ENCODE measurements at regions not wholly inside any gene's neighbourhood (a gene's known extent, or its start where the extent isn't known, plus 50 kb on each side); places are given as distances from the start of the nearest gene placed in this dataset.

DNA sequence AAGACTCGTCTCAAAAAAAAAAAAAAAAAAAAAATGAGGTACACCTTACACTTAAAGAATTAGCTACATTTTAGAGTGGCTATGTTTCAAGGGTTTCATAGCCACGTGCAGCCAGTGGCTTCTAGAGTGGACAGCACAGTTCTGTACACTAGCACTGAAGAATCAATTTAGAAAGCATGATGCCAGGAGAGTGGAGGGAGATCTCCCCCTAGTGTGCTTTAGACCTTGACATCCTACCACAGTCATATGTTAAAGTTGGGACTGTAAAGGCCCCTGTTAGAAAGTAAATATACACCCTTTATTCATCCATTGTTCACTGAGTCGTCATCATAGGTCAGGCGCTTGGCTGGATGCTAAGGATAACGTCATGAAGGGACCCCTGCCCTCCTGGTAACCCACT is 179.4 kb downstream of the QDPR start:
- H3K4me3 ChIP-seq, result no peak overlapping the region
- ATAC-seq (ENCODE audit: insufficient read depth, low FRiP score), result no peak
- no peaks in the 10 kb centered on the region for H3K9me3 ChIP-seq (ENCODE audit: control insufficient read depth in 4 of 4, insufficient read depth in 3 of 4, low read length in 3 of 4)
- no peak overlapping the region for H3K9ac ChIP-seq (ENCODE audit: insufficient read depth in 1 of 2, low read length in 2 of 2)
- no peak for TF ChIP-seq CTCF (IDR thresholded peaks at IDR 0.05; ENCODE audit: control extremely low read depth, extremely low read depth)
- DNase-seq, result no peak
- 61 to 71% methylated on average over 5 of the region's 5 CpGs for WGBS, 2 donors
- peaks cover 0 to 5% (median 3%) of the 10 kb centered on the region in 3 donors for H3K27me3 ChIP-seq (ENCODE audit: control insufficient read depth in 3 of 3, insufficient read depth in 3 of 3, low read length in 2 of 3)
- no peaks in the 10 kb centered on the region for H3K36me3 ChIP-seq (ENCODE audit: control insufficient read depth in 4 of 4, insufficient read depth in 4 of 4, low read length in 4 of 4)
- peaks cover 0 to 12% (median 0%) of the 10 kb centered on the region in 5 donors for H3K4me1 ChIP-seq (ENCODE audit: control insufficient read depth in 5 of 5, insufficient read depth in 5 of 5, low read length in 5 of 5)
- H3K27ac ChIP-seq (ENCODE audit: low read depth in 1 of 2, low read length in 1 of 2), result no peak overlapping the region

GRCh38 chr4:17329046-17329445 is 182.8 kb downstream of the QDPR start:
- Histone ChIP-seq H3K36me3 (ENCODE audit: control insufficient read depth in 4 of 4, insufficient read depth in 4 of 4, low read length in 4 of 4) (no peaks in the 10 kb centered on the region), H3K27me3 (ENCODE audit: control insufficient read depth in 3 of 3, insufficient read depth in 3 of 3, low read length in 2 of 3) (peaks cover 0 to 5% (median 0%) of the 10 kb centered on the region in 3 donors), H3K4me1 (ENCODE audit: control insufficient read depth in 5 of 5, insufficient read depth in 5 of 5, low read length in 5 of 5) (peaks cover 0 to 16% (median 3%) of the 10 kb centered on the region in 5 donors), H3K9me3 (ENCODE audit: control insufficient read depth in 4 of 4, insufficient read depth in 3 of 4, low read length in 3 of 4) (no peaks in the 10 kb centered on the region), H3K4me3 (no peak overlapping the region), H3K27ac (ENCODE audit: low read depth in 1 of 2, low read length in 1 of 2) (no peak overlapping the region), H3K9ac (ENCODE audit: insufficient read depth in 1 of 2, low read length in 2 of 2) (no peak overlapping the region)
- no peak for TF ChIP-seq CTCF (IDR thresholded peaks at IDR 0.05; ENCODE audit: control extremely low read depth, extremely low read depth)
- peak in 2 of 3 donors; percentile 18 to 49 for DNase-seq
- ATAC-seq (ENCODE audit: insufficient read depth, low FRiP score), result no peak
- WGBS, 2 donors, result 78 to 80% methylated on average over 1 of the region's 1 CpG

DNA sequence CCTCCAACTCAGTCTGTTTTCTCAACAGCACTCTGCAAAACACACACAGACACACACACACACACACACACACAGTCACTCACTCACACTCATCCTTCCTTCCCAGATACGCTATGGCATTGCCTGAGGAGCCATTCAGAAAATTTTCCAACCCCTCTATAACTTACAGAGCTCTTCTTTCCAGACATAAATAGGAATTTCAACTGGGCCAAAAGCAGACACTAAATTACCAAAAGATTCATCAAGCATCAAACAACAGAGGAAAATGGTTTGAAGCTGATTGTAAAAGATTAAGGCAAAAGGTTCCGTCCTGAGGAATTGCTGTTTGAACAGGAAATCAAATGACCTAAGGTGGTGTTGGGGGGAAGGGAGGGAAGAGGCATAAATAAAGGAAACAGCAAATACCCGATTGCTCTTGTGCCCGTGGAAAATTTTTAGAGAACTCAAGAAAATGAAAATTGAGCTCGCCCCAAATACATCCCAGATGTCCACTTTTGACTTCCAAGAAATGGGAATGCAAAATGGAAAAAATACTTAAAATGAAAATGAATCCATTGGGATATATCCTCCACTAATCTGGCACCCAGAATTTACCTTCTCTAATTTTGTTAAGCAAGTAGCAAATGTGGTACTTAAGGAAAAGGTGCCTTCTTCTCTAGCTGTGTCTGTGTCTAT is 183.6 kb downstream of the QDPR start:
- peaks cover 2 to 24% (median 4%) of the 10 kb centered on the region in 5 donors for H3K4me1 ChIP-seq (ENCODE audit: control insufficient read depth in 5 of 5, insufficient read depth in 5 of 5, low read length in 5 of 5)
- no peak for ATAC-seq (ENCODE audit: insufficient read depth, low FRiP score)
- peak in 2 of 3 donors; percentile 5 to 25 for DNase-seq
- H3K4me3 ChIP-seq, result no peak overlapping the region
- no peaks in the 10 kb centered on the region for H3K36me3 ChIP-seq (ENCODE audit: control insufficient read depth in 4 of 4, insufficient read depth in 4 of 4, low read length in 4 of 4)
- H3K27ac ChIP-seq (ENCODE audit: low read depth in 1 of 2, low read length in 1 of 2), result no peak overlapping the region
- peaks cover 0 to 4% (median 0%) of the 10 kb centered on the region in 3 donors for H3K27me3 ChIP-seq (ENCODE audit: control insufficient read depth in 3 of 3, insufficient read depth in 3 of 3, low read length in 2 of 3)
- WGBS, 2 donors, result 38 to 49% methylated on average over 5 of the region's 5 CpGs
- H3K9me3 ChIP-seq (ENCODE audit: control insufficient read depth in 4 of 4, insufficient read depth in 3 of 4, low read length in 3 of 4), result no peaks in the 10 kb centered on the region
- no peak overlapping the region for H3K9ac ChIP-seq (ENCODE audit: insufficient read depth in 1 of 2, low read length in 2 of 2)
- no peak for TF ChIP-seq CTCF (IDR thresholded peaks at IDR 0.05; ENCODE audit: control extremely low read depth, extremely low read depth)
